ENCODE measurements at regions not wholly inside any gene's neighbourhood (a gene's known extent, or its start where the extent isn't known, plus 50 kb on each side); places are given as distances from the start of the nearest gene placed in this dataset.

DNA sequence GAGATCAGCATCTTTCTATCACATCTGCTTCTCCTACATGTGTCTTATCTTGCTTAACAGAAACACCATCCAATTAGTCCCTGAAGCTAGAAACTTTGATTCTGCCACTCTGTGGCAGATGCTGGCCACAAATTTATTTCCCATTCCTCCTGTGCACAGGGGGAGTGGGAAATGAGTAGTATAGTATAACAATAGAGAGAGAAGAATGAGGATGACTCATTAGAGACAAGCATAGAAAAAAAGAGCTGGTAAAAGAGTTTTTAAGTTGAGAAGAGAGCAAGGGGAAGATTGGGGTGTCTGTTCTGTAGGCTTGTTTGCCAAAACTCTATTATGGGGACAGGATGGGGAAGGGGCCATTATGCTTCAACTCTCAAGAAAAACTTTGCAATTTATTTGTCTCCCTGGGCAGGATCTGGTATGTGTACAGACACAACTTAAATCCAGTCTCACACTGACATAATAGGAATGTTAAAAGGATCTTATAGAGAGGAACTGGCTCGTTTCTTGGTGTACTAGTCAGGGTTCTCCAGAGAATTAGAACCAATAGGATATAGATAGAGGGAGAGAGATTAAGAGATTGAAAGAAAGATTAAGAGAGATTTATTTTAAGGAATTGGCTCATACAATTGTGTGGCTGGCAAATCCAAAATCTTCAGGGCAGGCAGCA is 142.6 kb upstream of the CPSF6 start:
- TF ChIP-seq, protein P1, sequence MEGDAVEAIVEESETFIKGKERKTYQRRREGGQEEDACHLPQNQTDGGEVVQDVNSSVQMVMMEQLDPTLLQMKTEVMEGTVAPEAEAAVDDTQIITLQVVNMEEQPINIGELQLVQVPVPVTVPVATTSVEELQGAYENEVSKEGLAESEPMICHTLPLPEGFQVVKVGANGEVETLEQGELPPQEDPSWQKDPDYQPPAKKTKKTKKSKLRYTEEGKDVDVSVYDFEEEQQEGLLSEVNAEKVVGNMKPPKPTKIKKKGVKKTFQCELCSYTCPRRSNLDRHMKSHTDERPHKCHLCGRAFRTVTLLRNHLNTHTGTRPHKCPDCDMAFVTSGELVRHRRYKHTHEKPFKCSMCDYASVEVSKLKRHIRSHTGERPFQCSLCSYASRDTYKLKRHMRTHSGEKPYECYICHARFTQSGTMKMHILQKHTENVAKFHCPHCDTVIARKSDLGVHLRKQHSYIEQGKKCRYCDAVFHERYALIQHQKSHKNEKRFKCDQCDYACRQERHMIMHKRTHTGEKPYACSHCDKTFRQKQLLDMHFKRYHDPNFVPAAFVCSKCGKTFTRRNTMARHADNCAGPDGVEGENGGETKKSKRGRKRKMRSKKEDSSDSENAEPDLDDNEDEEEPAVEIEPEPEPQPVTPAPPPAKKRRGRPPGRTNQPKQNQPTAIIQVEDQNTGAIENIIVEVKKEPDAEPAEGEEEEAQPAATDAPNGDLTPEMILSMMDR (IDR thresholded peaks at IDR 0.05): no peak
- TF ChIP-seq POLR2AphosphoS5 (IDR thresholded peaks at IDR 0.05): no peak
- no peak for TF ChIP-seq POLR2A (IDR thresholded peaks at IDR 0.05)
